ENCODE measurements at regions not wholly inside any gene's neighbourhood (a gene's known extent, or its start where the extent isn't known, plus 50 kb on each side); places are given as distances from the start of the nearest gene placed in this dataset.

GRCh38 chr15:59739557-59740186 is 50.6 kb upstream of the BNIP2 start:
- TF ChIP-seq, protein P1, sequence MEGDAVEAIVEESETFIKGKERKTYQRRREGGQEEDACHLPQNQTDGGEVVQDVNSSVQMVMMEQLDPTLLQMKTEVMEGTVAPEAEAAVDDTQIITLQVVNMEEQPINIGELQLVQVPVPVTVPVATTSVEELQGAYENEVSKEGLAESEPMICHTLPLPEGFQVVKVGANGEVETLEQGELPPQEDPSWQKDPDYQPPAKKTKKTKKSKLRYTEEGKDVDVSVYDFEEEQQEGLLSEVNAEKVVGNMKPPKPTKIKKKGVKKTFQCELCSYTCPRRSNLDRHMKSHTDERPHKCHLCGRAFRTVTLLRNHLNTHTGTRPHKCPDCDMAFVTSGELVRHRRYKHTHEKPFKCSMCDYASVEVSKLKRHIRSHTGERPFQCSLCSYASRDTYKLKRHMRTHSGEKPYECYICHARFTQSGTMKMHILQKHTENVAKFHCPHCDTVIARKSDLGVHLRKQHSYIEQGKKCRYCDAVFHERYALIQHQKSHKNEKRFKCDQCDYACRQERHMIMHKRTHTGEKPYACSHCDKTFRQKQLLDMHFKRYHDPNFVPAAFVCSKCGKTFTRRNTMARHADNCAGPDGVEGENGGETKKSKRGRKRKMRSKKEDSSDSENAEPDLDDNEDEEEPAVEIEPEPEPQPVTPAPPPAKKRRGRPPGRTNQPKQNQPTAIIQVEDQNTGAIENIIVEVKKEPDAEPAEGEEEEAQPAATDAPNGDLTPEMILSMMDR (IDR thresholded peaks at IDR 0.05), result no peak
- TF ChIP-seq POLR2A (IDR thresholded peaks at IDR 0.05) (no peak), POLR2AphosphoS5 (IDR thresholded peaks at IDR 0.05) (no peak), EP300 (IDR thresholded peaks at IDR 0.05; ENCODE audit: low read depth) (no peak)

All from transverse colon (tissue), 4 donors.